ENCODE measurements at regions not wholly inside any gene's neighbourhood (a gene's known extent, or its start where the extent isn't known, plus 50 kb on each side); places are given as distances from the start of the nearest gene placed in this dataset.

- no peak for TF ChIP-seq CTCF (IDR thresholded peaks at IDR 0.05)
- TF ChIP-seq POLR2A (IDR thresholded peaks at IDR 0.05): no peak
Measured at GRCh38 chrX:81354954-81355353, 153.1 kb downstream of the SH3BGRL start.
